MV-4-11 (cell line): ENCODE measurements at regions not wholly inside any gene's neighbourhood (a gene's known extent, or its start where the extent isn't known, plus 50 kb on each side); places are given as distances from the start of the nearest gene placed in this dataset.
"Not testable (repeated sequence)": the region's sequence is repeated elsewhere in the genome, so short reads cannot be mapped to it uniquely, and the experiment has no call there.

Source experiments
- DNase-seq: peaks from one replicate; lab custom pipeline; 2025; lab: John Stamatoyannopoulos, UW

DNA sequence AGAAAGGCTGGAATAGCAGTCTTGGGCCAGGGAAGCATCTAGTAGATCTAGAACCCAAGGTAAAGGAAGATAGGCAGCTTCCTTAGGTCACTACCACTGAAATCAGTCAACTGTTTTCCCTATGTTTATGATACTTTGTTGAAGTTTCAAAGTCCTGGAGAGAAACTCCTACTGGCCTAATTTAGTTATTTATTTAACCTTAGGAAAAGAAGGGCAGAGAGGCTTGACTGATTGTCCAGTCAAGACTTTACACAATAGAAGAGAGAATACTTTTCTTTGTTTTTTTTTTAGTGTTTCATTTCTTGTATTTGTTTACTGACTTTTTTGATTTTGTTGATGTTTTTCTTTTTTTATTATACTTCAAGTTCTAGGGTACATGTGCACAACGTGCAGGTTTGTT lies 138.9 kb upstream of the PHYHIPL start:
- no peak for DNase-seq

DNA sequence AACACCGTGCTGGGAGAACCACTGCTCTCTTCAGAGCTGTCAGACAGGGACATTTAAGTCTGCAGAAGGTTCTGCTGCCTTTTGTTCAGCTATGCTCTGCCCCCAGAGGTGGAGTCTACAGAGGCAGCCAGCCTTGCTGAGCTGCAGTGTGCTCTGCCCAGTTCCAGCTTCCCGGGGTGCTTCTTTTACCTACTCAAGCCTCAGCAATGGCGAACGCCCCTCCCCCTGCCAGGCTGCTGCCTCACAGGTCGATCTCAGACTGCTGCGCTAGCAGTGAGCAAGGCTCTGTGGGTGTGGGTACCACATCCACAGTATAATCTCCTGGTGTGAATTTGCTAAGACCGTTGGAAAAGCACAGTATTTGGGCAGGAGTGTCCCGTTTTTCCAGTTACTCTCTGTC lies 133.1 kb upstream of the PHYHIPL start:
- DNase-seq = not testable (repeated sequence)

DNA sequence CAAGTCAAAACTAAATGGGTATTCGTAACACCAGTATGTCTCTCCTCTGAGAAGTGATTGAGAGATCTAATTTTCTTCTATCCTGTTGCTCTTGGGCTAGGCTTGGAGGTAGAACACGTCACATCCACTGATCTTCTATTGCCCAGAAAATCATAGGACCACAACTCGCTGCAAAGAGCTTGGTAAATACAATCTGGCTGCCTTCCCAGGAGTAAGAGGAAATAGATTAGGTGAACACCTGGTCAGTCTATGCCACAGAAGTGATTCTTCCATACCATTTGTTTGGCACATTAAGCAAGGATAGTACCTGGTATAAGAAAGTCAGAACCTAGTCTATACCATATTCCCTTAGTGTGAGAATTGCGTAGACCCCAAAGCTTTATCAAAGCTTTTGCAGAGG lies 129.3 kb upstream of the PHYHIPL start:
- DNase-seq = no peak

DNA sequence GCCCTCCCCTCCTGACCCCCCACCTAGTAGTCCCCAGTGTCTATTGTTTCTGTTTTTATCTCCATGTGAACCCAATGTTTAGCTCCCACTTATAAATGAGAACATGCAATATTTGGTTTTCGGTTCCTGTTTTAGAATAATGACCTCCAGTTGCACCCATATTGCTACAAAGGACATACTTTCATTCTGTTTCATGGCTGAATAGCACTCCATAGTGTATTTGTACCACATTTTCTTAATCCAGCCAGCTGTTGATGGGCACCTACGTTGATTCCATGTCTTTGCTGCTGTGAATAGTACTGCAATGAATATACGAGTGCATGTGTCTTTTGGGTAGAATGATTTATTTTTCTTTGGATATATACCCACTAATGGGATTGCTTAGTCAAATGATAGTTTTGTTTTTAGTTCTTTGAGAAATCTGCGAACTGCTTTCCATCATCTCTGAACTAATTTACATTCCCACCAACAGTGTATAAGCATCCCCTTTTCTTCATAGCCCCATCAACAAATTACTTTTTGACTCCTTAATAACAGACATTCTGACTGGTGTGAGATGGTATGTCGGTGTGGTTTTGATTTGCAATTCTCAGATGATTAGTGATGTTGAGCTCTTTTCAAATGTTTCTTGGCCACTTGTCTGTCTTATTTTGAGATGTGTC lies 128.4 kb upstream of the PHYHIPL start:
- DNase-seq = peak; percentile 88

DNA sequence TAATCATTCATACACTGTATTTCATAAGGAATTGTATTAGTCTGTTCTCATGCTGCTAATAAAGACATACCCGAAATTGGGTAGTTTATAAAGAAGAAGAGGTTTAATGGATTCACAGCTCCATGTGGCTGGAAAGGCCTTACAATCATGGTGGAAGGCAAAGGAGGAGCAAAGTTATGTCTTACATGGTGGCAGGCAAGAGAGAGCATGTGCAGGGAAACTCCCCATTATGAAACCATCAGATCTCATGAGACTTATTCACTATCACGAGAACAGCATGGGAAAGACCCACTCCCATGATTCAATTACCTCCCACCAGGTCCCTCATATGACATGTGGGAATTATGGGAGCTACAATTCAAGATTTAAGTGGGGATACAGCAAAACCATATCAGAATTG lies 122.9 kb upstream of the PHYHIPL start:
- DNase-seq = not testable (repeated sequence)

DNA sequence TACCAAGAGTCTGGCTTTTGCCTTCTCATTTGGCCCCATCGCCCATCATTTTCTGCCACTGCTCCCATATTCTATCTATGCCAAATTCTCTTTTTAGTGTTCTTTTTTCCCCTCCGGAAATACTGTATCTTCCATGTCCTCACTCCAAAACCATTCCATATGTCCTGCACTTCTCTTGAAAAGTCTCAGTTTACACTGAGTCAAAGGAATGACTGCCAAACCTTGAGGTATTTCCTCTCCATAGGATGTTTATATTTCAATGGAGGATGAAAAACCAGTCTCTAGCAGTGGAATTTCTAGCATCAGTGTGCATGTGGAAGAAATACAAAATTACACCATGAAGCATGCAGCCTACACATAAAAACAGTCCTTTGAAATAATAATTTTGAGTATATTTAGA lies 121.4 kb upstream of the PHYHIPL start:
- DNase-seq = no peak

DNA sequence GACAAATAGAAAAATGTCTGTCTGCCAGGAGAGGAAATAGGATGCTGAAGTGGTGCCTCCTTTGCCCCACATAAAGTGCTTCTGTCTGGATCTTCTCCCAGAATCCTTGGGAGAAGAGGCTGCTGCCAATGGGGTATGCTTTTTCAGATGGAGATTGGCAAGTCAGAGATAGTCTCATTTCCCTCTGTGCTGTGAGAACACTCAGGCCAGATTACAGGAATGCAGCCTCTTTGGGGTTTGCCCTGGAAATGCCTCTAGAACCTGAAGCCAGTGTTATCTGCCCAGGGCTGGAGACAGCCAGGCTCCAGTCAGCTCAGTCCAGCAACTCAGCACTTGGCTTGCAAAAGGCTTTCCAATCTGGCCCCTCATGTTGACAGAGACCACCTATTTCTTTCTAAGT lies 119.1 kb upstream of the PHYHIPL start:
- DNase-seq = no peak

DNA sequence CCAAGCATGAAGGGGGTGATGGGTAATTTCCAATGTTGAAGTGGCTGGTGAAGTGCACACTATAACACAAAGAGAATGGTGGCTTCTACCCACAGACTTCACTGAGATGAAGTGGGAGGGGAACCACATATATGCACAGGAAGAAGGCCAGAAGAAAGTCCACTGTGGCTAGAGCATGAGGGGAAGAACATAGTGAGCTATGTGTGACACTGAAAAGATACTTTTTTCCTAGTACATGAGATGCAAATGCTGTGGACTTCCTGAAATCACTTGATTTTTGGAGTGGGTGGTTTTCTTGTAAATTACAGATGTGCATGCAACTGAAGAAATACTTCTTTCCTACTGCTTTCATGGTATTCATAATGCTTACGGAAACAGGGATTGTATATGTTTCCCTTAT lies 115.6 kb upstream of the PHYHIPL start:
- DNase-seq = no peak

DNA sequence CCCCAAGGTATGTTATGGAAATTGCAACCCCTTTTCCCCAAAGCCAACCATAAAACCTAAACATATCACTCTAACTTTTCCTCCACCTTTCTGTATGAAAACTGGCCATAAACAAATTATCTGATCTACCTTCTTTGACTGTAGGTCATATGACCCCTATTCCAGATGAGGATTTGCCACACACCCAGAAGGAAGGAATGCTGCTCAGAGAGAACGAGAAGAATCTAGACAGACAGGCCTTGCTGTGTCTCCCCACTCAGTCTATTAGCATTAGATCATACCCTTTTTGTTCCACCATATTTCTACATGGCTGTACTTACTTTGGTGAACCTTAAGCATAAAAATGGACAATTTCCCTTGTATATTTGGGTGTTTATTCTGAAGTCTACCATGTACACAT lies 113.0 kb upstream of the PHYHIPL start:
- no peak for DNase-seq

DNA sequence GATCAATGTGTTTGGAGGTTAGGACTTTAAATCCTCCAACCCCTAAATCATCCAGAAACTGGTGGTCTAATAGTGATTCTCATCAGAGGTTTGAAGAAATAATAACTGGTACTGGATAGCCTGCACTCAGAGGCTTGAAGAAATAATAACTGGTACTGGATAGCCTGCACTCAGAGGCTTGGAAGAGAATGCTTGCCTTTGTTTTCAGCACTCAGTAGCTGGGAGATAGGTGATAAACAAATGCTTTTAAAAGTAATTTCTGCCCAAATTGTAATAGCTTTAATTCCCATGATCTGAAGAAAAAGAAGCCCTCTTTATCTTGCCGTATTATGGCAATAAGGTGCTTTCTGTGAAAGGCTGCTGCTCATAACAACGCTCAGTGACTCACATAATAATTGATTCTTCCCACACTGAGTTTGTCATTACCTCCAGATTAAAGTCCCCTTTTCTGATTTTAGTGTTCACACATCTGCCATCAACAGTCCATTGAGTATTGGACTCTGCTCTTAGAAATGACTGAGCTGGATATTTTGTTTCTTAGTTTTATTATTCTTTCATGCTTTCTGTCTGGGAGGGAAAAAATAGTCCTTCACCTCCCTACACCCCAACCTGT lies 112.3 kb upstream of the PHYHIPL start:
- no peak for DNase-seq

DNA sequence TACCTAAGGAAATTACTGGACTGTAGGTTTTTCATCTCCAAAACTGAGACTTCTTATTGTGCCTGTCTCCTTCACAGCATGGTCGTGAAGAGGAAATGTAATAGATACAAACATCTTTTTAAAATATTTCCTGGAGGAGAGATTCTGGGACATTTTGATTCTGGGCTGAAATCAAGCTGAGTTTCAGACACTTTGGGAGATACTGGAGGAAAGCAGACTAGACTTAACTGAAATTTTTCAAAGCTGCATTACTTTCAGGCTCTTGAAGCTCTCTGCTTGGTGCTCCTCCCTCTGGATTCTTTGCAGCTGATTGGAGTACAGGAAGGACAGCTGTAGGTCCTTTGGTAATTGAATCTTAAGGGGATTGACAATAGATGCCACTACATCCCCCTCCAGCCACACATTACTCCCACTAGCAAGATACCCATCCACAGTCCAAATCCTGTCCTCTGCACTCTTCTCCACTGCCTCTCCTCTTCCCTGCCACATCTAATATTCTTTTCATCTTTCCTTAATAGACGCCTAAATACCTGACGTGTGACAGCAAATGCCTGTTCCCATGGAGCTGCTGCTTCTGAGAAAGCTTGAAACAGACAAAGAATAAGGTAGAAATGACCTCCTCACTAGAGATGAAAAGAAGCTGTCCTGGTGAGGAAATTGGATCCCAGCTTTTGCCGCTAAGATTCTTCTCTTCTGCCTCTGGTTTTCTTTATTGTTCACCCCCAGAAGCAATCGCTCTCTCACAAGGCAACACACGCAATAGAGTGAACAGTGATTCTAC lies 111.5 kb upstream of the PHYHIPL start:
- DNase-seq = no peak

DNA sequence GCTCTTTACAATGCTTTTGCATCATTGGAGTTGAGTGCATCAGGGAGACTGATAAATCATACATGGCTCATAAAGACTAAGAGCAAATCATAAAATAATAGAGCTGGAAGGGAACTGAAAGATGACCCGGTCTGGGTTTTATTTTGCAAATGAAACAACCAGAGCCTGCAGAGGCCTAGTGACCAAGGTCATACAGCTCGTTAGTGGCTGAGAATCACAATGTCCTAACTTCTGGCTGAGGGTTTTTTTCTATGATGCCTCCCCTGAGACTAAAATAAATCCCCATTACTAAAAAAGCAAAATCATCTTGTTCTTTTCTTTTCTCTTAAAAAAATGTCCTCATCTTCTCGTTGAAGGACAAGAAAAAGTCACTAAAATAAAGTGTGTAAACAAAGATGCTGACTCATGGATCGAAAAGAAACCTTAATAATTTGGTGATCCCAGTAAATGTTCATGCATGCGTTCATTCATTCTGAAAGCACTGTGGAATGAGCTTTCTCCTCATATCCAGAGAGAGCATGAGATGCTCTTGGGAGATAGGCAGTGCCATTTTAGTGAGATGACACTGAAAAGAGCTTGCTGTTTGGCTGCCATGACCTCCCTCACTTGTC lies 107.8 kb upstream of the PHYHIPL start:
- no peak for DNase-seq

DNA sequence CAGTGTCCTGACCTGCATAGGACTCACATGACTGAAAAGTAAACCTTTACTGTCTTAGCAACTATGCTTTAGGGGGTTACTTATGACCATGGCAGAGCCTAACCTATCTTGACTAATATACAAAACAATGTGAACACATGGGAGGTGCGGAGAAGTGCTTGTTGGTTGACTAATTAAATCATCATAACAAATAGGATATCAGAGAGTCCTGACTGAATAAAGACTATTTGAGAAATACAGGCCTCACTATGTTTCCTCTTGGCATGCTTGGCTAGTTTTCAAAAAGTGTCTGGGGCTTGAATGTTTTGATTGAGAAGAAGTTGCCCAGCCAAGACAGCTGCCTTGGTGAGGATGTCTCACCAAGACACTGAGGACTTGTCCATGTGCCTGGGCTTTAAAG lies 104.4 kb upstream of the PHYHIPL start:
- DNase-seq = no peak

DNA sequence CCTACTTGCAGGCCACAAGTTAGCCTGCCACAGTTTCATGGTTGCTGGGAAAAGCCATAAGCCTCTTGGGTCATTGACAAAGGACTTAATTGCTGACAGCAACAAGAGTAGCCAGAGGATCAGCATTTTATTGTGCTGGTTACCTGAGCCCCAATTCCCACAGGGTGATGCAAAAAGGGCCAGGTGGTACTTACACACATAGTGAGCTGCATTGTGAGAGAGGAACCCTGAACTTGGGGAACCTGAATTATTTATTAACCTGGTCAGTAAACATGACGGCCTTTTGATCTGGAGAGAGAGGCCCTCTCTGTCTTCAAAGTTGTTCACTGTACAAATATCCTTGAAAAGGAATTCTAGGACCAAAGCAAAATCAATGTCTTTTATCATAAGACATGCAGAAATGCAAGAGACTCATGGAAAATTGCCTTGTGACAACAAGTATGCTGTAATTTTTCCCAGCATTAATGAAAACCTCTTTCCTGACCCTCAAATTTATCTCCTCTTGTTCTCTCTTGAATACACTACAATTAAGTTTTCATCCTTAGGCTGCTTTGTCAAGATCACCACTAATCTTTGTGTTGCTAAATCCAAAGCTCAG lies 102.9 kb upstream of the PHYHIPL start:
- no peak for DNase-seq

DNA sequence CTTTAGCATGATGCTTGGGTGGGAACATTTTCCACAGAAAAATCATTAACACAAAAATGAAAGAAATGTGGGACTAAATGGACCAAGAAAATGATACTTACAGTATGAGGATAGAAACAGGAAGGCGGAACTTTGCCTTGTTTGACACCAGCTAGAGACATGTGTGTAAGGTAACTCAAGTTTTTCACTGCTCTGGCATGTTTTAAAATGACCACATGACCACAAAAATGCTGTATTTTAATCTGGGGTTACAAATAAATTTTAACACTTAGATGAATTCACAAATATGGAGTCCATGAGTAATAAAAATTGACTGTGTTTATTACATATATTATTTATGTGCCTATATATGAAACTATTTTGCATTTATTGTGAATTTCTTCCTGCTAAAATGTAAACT lies 100.9 kb upstream of the PHYHIPL start:
- no peak for DNase-seq

DNA sequence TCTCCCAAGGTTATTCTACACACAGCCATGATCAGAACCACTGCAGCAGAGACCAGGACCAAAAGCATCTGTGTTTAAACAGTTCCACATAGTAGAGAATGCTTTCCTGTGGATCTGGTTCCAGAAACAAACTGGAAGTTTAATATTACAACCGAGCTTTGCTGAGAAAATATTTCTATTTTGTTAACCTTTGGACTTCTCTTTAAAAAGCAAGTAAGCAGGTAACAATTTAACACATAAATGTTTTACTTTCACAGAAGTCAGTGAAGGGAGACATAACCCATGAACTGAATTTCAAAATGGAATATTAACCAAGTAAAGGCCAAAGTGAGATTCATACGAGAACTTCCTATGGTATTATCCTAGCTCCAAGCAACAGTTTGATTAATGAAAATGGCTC lies 98.6 kb upstream of the PHYHIPL start:
- DNase-seq = no peak

DNA sequence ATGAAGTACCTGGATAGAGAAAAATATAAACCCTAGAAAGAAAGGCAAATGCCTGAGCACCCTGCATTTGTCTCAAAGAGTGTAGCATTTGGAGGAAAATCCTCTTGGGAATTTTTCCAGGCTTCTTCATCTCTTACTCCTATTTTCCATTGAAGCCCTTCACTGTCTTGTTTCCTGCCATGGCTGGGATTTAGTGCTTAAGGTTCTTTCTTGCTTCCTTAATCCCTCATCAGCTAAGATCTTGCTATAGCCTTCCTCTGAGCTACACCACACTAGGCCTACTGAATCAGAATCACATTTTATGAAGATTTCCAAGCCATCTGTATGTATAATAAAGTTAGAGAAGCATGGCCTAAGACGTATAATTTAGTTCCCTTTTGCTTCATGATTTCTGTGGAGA lies 97.5 kb upstream of the PHYHIPL start:
- DNase-seq = no peak

DNA sequence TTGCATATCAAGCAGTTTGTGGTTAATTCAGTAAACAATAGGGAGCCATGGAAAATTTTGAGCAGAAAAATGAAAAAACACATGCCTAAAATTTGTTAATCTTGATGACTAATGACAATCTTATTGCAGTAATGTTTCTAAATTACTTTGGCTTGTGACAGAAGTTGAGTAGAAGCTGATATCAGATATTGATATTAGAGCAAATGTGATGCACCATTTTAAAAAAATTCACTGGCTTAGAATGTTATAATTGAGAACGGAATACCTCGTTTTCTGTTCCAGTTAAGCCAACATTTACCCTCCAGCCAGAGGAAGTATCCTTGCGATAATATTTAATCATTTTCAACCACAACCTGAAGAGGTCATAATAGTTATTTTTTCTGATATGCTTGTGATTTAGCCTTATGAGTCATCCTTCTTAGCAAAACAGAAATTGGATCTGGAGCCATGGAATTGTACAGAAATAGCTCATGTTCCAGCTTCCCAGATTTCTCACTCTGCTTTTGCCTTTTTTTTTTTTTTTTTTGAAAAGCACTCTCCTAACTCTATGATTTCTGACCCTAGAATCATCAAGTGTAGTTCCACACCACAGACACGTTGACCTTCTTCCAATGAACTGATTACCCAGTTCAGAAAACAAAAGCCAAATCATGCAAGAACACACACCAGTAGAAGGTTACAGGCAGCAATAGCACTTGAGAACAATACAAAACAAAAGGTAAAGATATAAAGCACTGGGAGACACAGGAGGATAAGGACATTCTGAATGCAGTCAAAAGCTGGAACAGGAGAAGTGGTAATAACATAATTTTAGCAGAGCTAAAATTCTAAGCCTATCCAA lies 96.8 kb upstream of the PHYHIPL start:
- no peak for DNase-seq

DNA sequence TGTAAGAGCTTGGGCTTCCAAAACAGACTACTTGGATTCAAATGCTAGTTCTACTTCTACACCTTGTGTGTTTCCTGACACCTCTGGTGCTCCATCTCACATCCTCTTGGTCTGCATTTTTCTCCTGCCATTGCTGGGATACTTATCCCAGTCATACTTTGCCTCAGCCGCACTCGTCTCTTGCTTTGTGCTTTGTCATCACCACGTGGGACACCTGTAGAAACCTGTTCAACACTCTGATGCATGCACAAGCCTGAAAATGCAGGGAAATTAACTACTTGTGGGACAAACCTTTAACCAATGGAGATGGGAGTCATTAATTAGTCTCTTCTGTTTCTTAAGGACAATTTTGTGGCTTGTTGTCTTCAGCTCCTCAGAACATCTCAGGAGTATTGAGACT lies 94.2 kb upstream of the PHYHIPL start:
- DNase-seq = no peak

DNA sequence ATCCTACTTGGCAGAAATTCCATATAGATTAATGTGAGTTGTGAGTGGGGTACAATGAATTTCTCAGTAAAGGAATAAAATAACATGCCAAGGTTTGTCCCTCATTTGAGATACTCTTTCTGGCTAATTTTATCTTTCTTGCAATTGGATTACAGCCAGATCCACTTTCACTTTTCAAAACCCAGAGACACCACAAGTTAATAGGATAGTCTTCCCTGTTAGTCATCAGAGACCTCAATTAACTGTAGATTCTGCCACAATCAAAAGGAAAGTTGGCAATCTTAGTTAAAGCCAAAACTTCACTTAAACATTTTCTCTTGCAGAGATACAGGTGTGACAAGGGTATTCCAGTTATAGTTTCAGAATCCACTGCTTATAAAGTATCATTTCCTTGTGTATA lies 91.4 kb upstream of the PHYHIPL start:
- no peak for DNase-seq

DNA sequence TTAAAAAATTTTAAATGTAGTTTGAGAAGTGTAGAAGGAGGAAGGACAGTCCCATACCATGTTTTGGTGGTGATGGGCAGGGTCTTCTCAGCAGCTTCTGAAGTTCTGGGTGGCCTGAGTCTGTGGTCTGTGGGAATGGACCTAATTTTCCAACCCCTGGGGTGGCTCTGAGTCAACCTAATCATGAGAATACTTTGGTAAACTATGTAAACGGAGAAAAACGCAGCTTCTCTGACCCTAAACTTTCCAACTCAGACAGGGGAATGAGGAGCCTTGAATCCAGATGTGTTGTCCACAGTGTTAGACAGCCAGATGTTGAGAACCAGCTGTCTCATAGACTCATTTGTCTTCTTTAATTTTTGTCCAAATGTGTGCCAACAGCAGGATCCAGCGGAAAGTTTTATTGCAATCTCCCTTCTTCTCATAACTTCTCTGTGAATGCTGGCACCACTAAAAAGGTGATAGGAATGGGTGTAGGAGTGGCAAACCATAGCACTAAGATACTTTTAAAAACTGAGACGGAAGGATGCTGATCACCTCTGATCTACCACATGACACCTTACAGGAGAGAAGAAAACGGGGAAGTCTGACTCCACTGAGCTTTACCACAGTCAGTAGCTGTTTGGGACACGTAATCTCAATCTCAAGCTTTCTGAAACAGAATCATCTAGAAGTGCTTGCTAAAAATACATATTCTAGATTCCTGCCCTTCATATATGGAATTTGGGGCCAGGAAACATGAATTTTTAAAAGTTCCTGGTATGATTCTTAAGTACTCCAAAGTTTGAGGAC lies 90.5 kb upstream of the PHYHIPL start:
- no peak for DNase-seq
